ENCODE measurements at regions not wholly inside any gene's neighbourhood (a gene's known extent, or its start where the extent isn't known, plus 50 kb on each side); places are given as distances from the start of the nearest gene placed in this dataset.

- Histone ChIP-seq H4K20me1 (ENCODE audit: insufficient read depth, low read length) (no peaks in the 10 kb centered on the region), H3K4me2 (ENCODE audit: insufficient read depth, low read length) (no peak overlapping the region), H3K4me1 (ENCODE audit: insufficient read depth, low read length) (no peaks in the 10 kb centered on the region), H2AFZ (ENCODE audit: low read length) (no peak overlapping the region), H3K79me2 (ENCODE audit: insufficient read depth, low read length) (no peaks in the 10 kb centered on the region), H3K27me3 (ENCODE audit: insufficient read depth, low read length) (no peaks in the 10 kb centered on the region), H3K36me3 (ENCODE audit: insufficient read depth, low read length) (no peaks in the 10 kb centered on the region), H3K27ac (ENCODE audit: low read depth, low read length) (no peak overlapping the region), H3K4me3 (ENCODE audit: insufficient read depth, low read length) (no peak overlapping the region), H3K9me3 (ENCODE audit: low read depth, low read length) (no peaks in the 10 kb centered on the region)
- no peak for TF ChIP-seq CTCF (IDR thresholded peaks at IDR 0.05; ENCODE audit: extremely low read depth, low read depth, low read length)
- DNase-seq (ENCODE audit: insufficient read length, low spot score, missing footprints) = no peak
Observed at GRCh38 chr9:89705651-89706050, 100.8 kb downstream of the GADD45G start.

- Histone ChIP-seq H3K9me3 (ENCODE audit: low read depth, low read length) (no peaks in the 10 kb centered on the region), H4K20me1 (ENCODE audit: insufficient read depth, low read length) (no peaks in the 10 kb centered on the region), H3K36me3 (ENCODE audit: insufficient read depth, low read length) (no peaks in the 10 kb centered on the region), H2AFZ (ENCODE audit: low read length) (no peak overlapping the region), H3K79me2 (ENCODE audit: insufficient read depth, low read length) (no peaks in the 10 kb centered on the region), H3K27me3 (ENCODE audit: insufficient read depth, low read length) (no peaks in the 10 kb centered on the region), H3K27ac (ENCODE audit: low read depth, low read length) (no peak overlapping the region), H3K4me2 (ENCODE audit: insufficient read depth, low read length) (no peak overlapping the region), H3K4me3 (ENCODE audit: insufficient read depth, low read length) (no peak overlapping the region), H3K4me1 (ENCODE audit: insufficient read depth, low read length) (no peaks in the 10 kb centered on the region)
- no peak for DNase-seq (ENCODE audit: insufficient read length, low spot score, missing footprints)
- no peak for TF ChIP-seq CTCF (IDR thresholded peaks at IDR 0.05; ENCODE audit: extremely low read depth, low read depth, low read length)
Observed at GRCh38 chr9:89706086-89706485, 101.3 kb downstream of the GADD45G start.

- TF ChIP-seq CTCF (IDR thresholded peaks at IDR 0.05; ENCODE audit: extremely low read depth, low read depth, low read length) = no peak
- H3K79me2 ChIP-seq (ENCODE audit: insufficient read depth, low read length) = no peaks in the 10 kb centered on the region
Observed at GRCh38 chr9:89706731-89707191, 101.9 kb downstream of the GADD45G start.

GRCh38 chr9:89710697-89711096, 105.9 kb downstream of the GADD45G start:
- no peak for TF ChIP-seq CTCF (IDR thresholded peaks at IDR 0.05; ENCODE audit: extremely low read depth, low read depth, low read length)

More at GRCh38 chr9:89706731-89707191, 101.9 kb downstream of the GADD45G start:
- H2AFZ ChIP-seq (ENCODE audit: low read length) = no peak overlapping the region
- no peak for DNase-seq (ENCODE audit: insufficient read length, low spot score, missing footprints)
- no peaks in the 10 kb centered on the region for H4K20me1 ChIP-seq (ENCODE audit: insufficient read depth, low read length)
- no peak overlapping the region for H3K4me3 ChIP-seq (ENCODE audit: insufficient read depth, low read length)
- H3K4me1 ChIP-seq (ENCODE audit: insufficient read depth, low read length) = no peaks in the 10 kb centered on the region
- H3K27ac ChIP-seq (ENCODE audit: low read depth, low read length) = no peak overlapping the region
- H3K9me3 ChIP-seq (ENCODE audit: low read depth, low read length) = no peaks in the 10 kb centered on the region
- H3K27me3 ChIP-seq (ENCODE audit: insufficient read depth, low read length) = no peaks in the 10 kb centered on the region
- no peaks in the 10 kb centered on the region for H3K36me3 ChIP-seq (ENCODE audit: insufficient read depth, low read length)
- no peak overlapping the region for H3K4me2 ChIP-seq (ENCODE audit: insufficient read depth, low read length)

More at GRCh38 chr9:89710697-89711096, 105.9 kb downstream of the GADD45G start:
- DNase-seq (ENCODE audit: insufficient read length, low spot score, missing footprints) = no peak
- no peaks in the 10 kb centered on the region for H4K20me1 ChIP-seq (ENCODE audit: insufficient read depth, low read length)
- no peak overlapping the region for H2AFZ ChIP-seq (ENCODE audit: low read length)
- no peaks in the 10 kb centered on the region for H3K79me2 ChIP-seq (ENCODE audit: insufficient read depth, low read length)
- no peak overlapping the region for H3K4me3 ChIP-seq (ENCODE audit: insufficient read depth, low read length)
- no peaks in the 10 kb centered on the region for H3K36me3 ChIP-seq (ENCODE audit: insufficient read depth, low read length)
- no peaks in the 10 kb centered on the region for H3K27me3 ChIP-seq (ENCODE audit: insufficient read depth, low read length)
- no peak overlapping the region for H3K27ac ChIP-seq (ENCODE audit: low read depth, low read length)
- no peaks in the 10 kb centered on the region for H3K4me1 ChIP-seq (ENCODE audit: insufficient read depth, low read length)
- H3K4me2 ChIP-seq (ENCODE audit: insufficient read depth, low read length) = no peak overlapping the region
- no peaks in the 10 kb centered on the region for H3K9me3 ChIP-seq (ENCODE audit: low read depth, low read length)
